SK-N-MC (cell line): ENCODE measurements at regions not wholly inside any gene's neighbourhood (a gene's known extent, or its start where the extent isn't known, plus 50 kb on each side); places are given as distances from the start of the nearest gene placed in this dataset.

Source experiments
- FOXP2 ChIP-seq: optimal IDR thresholded peaks from 2 replicates; pipeline ENCODE3; 2011; ENCODE audit warnings: mild to moderate bottlenecking, moderate library complexity; ENCODE audit not compliant: insufficient read depth; ENCODE audit errors: extremely low read length, control extremely low read depth
- POLR2AphosphoS5 ChIP-seq: IDR thresholded peaks from 2 replicates; pipeline ENCODE4 v1.6.1; 2012; ENCODE audit warnings: mild to moderate bottlenecking, low read depth, low read length, borderline replicate concordance

DNA sequence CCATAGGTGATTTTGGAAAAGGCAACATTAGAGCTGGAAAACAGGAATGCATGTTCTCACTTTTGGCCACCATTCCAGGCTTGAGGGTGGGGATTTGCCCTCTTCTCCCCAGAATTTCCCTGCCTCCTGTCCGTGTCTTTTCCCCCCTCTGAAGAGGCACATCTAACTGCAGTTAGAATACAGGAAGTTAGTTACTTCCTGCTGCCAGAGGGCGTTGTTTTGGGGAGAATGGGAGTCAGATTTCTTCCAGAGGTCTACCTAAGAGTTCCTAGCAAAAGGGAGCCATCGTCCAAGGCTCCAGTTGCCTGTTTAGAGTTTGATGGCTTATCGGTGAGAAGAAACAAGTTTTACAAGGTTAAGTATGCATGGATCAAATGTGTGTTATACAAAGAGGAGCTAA is 112.8 kb upstream of the IGF1 start:
- TF ChIP-seq POLR2AphosphoS5 = no peak
- no peak for TF ChIP-seq FOXP2
